Omental fat pad (tissue), 3 donors: ENCODE measurements at regions not wholly inside any gene's neighbourhood (a gene's known extent, or its start where the extent isn't known, plus 50 kb on each side); places are given as distances from the start of the nearest gene placed in this dataset.

ENCODE experiments used
- ATAC-seq: fragments of 150-250 bp; one replicate; pipeline ENCODE4 v1.9.1; 2016; ENCODE audit warnings: mild to moderate bottlenecking, moderate library complexity; ENCODE audit not compliant: low FRiP score
- DNase-seq: peaks from one replicate; pipeline ENCODE4 v3.0.0-alpha.2; 2019; ENCODE audit warnings: low spot score
- TF ChIP-seq, protein P1 (sequence below), 3 donors: fragments of 450-650 bp; IDR thresholded peaks; one replicate each; pipeline ENCODE4 v1.5.1; 2016 to 2017; ENCODE audit warnings: antibody characterized with exemption in 3 of 3, mild to moderate bottlenecking in 3 of 3, moderate library complexity in 2 of 3

DNA sequence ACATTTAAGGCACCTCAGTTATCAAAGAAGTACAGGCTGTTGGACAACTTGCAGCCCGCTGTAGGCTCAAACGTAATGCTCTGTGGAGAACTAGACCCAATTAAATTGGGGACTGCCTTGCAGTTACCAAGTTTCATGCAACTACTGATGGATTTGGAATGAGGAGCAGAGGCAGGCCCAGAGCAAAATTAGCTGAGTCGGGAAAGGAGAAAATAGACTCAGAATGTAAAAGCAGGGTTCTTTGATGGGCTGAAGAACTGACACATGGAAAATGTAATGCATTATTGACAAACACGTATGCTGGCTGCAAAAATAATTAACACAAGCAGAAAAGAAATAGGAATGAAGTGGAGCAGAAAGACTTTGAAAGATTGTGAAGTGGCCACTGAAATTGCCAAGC, 432.7 kb upstream of the HNRNPA3 start:
- TF ChIP-seq, protein P1, sequence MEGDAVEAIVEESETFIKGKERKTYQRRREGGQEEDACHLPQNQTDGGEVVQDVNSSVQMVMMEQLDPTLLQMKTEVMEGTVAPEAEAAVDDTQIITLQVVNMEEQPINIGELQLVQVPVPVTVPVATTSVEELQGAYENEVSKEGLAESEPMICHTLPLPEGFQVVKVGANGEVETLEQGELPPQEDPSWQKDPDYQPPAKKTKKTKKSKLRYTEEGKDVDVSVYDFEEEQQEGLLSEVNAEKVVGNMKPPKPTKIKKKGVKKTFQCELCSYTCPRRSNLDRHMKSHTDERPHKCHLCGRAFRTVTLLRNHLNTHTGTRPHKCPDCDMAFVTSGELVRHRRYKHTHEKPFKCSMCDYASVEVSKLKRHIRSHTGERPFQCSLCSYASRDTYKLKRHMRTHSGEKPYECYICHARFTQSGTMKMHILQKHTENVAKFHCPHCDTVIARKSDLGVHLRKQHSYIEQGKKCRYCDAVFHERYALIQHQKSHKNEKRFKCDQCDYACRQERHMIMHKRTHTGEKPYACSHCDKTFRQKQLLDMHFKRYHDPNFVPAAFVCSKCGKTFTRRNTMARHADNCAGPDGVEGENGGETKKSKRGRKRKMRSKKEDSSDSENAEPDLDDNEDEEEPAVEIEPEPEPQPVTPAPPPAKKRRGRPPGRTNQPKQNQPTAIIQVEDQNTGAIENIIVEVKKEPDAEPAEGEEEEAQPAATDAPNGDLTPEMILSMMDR (IDR thresholded peaks at IDR 0.05) = no peak
- ATAC-seq = no peak
- DNase-seq = no peak

DNA sequence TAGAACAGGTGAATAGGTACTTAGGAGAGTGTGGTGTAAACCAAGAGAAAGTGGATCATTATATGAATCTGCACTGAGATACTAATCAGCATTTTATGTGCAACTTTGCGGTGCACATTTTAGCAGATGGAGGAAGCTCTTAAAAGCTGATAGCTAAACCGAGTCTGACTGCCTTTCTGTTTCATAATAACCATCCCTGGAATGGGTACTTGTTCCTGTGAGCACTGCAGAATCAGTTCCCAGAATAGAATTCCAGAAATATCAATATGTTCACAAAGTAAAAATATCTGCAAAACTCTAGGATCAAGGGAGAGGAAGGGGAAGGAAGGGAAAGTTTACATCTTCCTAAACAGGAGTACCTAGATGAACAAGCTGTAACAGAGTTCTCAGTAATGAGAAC, 432.2 kb upstream of the HNRNPA3 start:
- TF ChIP-seq, protein P1 (IDR thresholded peaks at IDR 0.05) = no peak
- ATAC-seq (no peak), DNase-seq (no peak)

DNA sequence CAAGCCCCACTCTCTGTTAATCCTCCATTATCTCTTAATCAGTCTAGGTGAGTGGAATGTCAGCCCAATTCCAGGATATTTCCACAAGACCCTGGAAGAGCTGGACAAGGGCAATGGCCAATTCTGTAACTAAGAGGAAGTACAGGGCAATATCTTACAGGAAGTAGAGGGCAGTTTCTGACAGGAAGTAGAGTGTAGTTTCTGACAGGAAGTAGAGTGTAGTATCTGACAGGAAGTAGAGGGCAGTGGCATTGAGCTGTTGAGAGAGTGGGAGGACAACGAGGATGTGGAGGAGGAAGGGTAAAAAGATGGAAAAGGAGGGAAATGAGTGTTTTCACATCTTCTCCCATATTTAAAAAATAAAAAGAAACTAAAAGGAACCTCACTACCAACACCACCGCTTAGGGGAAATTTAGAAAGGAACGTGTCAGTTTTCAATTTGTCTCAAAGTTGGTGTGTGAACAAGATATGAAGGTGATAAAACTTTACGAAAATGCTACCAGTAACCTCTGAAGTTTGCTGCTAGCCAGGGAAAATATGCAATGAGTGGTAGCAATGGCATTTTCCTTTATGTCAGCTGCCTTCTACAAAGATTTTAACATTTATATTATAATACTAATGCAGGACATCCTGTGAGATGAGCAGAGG, 430.9 kb upstream of the HNRNPA3 start:
- TF ChIP-seq, protein P1 (IDR thresholded peaks at IDR 0.05) = no peak
- ATAC-seq (no peak), DNase-seq (no peak)

DNA sequence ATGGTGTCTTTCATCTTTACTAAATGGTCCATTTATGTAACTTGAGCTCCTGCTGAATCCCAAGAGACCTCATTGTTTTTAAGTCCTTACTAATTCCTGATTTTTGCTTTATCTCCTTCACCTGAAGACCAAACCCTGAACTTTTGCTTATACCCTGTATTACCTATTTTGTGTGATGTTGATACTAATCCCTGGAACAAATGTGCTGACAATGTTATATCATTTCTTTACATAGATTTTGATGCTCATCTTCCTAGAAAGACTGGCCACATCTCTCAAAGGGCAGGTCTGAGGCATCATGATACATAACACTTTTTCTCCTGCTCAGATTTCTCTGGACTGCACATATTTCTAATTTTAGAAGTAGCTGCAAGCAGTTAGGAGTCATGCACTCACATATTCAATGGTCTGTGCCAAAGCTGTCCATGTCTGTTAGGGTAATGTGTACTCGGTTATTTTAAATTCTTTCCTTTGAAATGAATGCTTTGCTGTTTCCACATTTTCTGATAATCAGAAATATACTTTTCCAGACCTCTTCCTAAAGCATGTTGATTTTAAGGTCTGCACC, 427.9 kb upstream of the HNRNPA3 start:
- ATAC-seq (no peak), DNase-seq (no peak)
- TF ChIP-seq, protein P1 (IDR thresholded peaks at IDR 0.05) = no peak

DNA sequence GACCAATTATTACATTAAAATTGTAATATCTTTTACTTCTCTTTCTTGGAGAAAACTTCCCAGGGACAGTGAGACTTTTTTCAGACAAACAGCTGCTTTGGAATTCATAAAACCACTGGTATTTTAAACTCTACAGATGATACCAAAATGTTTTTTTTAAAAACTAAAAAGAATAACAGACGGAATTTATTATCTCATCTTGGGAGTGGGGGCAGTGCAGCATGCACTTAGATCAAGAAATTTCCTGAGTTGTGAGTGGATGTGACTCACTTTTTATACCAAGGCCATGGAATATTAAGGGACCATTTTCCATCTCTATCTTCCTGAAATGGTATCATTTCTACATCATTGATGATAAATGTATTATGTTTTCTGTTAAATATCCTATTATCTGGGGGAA, 422.8 kb upstream of the HNRNPA3 start:
- TF ChIP-seq, protein P1 (IDR thresholded peaks at IDR 0.05) = no peak
- ATAC-seq (no peak), DNase-seq (no peak)

DNA sequence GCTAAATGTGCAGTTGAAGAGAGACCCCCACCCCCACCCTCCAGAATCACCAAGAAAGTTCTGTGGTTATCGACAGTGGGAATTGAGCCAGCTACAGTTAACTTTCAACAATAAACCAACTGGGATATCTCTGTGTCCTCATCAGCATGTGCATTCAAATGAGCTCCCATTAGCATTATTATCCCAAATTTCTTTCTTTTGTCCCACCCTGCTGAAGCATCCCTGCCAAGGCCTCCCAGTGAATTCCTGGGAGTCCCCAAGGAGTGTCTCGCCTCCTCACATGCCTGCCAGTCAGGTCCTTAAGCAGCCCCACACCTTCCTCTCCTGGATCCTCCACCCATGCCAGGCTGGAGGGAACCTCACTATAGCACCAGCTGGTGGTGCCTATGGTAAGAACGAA, 422.1 kb upstream of the HNRNPA3 start:
- no peak for DNase-seq
- ATAC-seq = no peak

More for the DNA sequence above, 422.1 kb upstream of the HNRNPA3 start:
- TF ChIP-seq, protein P1 (IDR thresholded peaks at IDR 0.05) = no peak
